RWPE1 (cell line): ENCODE measurements at regions not wholly inside any gene's neighbourhood (a gene's known extent, or its start where the extent isn't known, plus 50 kb on each side); places are given as distances from the start of the nearest gene placed in this dataset.
A peak's percentile ranks its signal among the peaks of the same experiment; 100 is the strongest.

ENCODE experiments used
- CTCF ChIA-PET: fragments of 350-600 bp; sonication (Branson Sonifier 250); formaldehyde crosslinking; extraction: SDS; loops from one replicate; lab custom pipeline; 2021; lab: Yijun Ruan, JAX
- POLR2A ChIA-PET: fragments of 400-600 bp; formaldehyde crosslinking; extraction: SDS; loops from one replicate; lab custom pipeline; 2020; ENCODE audit warnings: antibody characterized with exemption; ENCODE audit not compliant: low non-redundant PET; lab: Yijun Ruan, JAX
- DNase-seq: peaks from one replicate; pipeline ENCODE4 v3.0.0; 2012; ENCODE audit warnings: low spot score
- H3K27ac ChIP-seq: fragments of 450-650 bp; 2 replicates; pipeline ENCODE4 v1.5.1; 2017
- CTCF ChIP-seq: fragments of 450-650 bp; conservative IDR thresholded peaks from 2 replicates; pipeline ENCODE4 v1.5.1; 2017; ENCODE audit warnings: low read depth, mild to moderate bottlenecking

GRCh38 chr14:76963372-76963771, 65.1 kb downstream of the IRF2BPL start:
- POLR2A ChIA-PET: no interaction called here
- TF ChIP-seq CTCF: no peak
- H3K27ac ChIP-seq: 0 out of 2 replicates have a peak overlapping the region, but pooled peaks have one; percentile 22
- DNase-seq: no peak
- CTCF ChIA-PET: no interaction called here

- CTCF ChIA-PET: interaction anchor here (0.6 to 2.2 kb wide), 8 partner anchors 14 to 108 kb away, joined by 3 to 13 read pairs (median 3); no protein-coding TSS in a partner anchor
- peak overlapping the region; percentile 100 for H3K27ac ChIP-seq
- no peak for DNase-seq
- POLR2A ChIA-PET: interaction anchor here (1.0 to 1.3 kb wide), 2 partner anchors 60 to 62 kb away, joined by 3 to 6 read pairs; no protein-coding TSS in a partner anchor
- TF ChIP-seq CTCF: no peak
Measured at GRCh38 chr14:76962303-76962660, 66.2 kb downstream of the IRF2BPL start.

GRCh38 chr14:76961631-76962302, 66.7 kb downstream of the IRF2BPL start:
- H3K27ac ChIP-seq: peak overlapping the region; percentile 100
- CTCF ChIA-PET: interaction anchor here (0.6 to 2.2 kb wide), 9 partner anchors 13 to 109 kb away, joined by 3 to 13 read pairs (median 3); no protein-coding TSS in a partner anchor
- peak; percentile 91 for DNase-seq
- TF ChIP-seq CTCF: no peak
- POLR2A ChIA-PET: interaction anchor here (1.0 to 1.3 kb wide), 2 partner anchors 61 to 62 kb away, joined by 3 to 6 read pairs; no protein-coding TSS in a partner anchor

GRCh38 chr14:76958980-76959710, 69.4 kb downstream of the IRF2BPL start:
- POLR2A ChIA-PET: no interaction called here
- CTCF ChIA-PET: interaction anchor here (1.0 to 1.2 kb wide), 2 partner anchors 62 to 111 kb away, joined by 3 read pairs; no protein-coding TSS in a partner anchor
- TF ChIP-seq CTCF: no peak
- peak; percentile 49 for DNase-seq
- peak overlapping the region; percentile 100 for H3K27ac ChIP-seq

GRCh38 chr14:76958020-76958979, 70.2 kb downstream of the IRF2BPL start:
- peak overlapping the region; percentile 100 for H3K27ac ChIP-seq
- CTCF ChIA-PET: interaction anchor here (1.0 to 1.2 kb wide), 4 partner anchors 41 to 112 kb away, joined by 3 to 4 read pairs (median 3); no protein-coding TSS in a partner anchor
- POLR2A ChIA-PET: interaction anchor here (1.0 kb wide), 1 partner anchor 70 kb away, joined by 5 read pairs; no protein-coding TSS in a partner anchor
- no peak for DNase-seq
- no peak for TF ChIP-seq CTCF
